Effector CD8-positive, alpha-beta T cell (primary cell): ENCODE measurements at regions not wholly inside any gene's neighbourhood (a gene's known extent, or its start where the extent isn't known, plus 50 kb on each side); places are given as distances from the start of the nearest gene placed in this dataset.

Experiments
- DNase-seq: peaks from one replicate; lab custom pipeline; 2025; lab: John Stamatoyannopoulos, UW

GRCh38 chr7:34275624-34276023, 370.3 kb downstream of the BMPER start:
- DNase-seq = no peak

GRCh38 chr7:34277016-34277802, 371.9 kb downstream of the BMPER start:
- DNase-seq = no peak

- no peak for DNase-seq
Measured at GRCh38 chr7:34277803-34278199, 372.5 kb downstream of the BMPER start.

GRCh38 chr7:34281260-34281659, 375.9 kb downstream of the BMPER start:
- DNase-seq = no peak

- DNase-seq = no peak
Measured at GRCh38 chr7:34282271-34282670, 375.7 kb upstream of the NPSR1 start.

GRCh38 chr7:34296663-34297062, 361.4 kb upstream of the NPSR1 start:
- no peak for DNase-seq

- DNase-seq = no peak
Measured at GRCh38 chr7:34298492-34299013, 359.5 kb upstream of the NPSR1 start.

- DNase-seq = no peak
Measured at GRCh38 chr7:34299066-34299465, 359.0 kb upstream of the NPSR1 start.

- DNase-seq = no peak
Measured at GRCh38 chr7:34307540-34307939, 350.5 kb upstream of the NPSR1 start.

GRCh38 chr7:34308595-34308994, 349.4 kb upstream of the NPSR1 start:
- no peak for DNase-seq

GRCh38 chr7:34309116-34309515, 348.9 kb upstream of the NPSR1 start:
- DNase-seq = no peak

GRCh38 chr7:34309584-34309983, 348.4 kb upstream of the NPSR1 start:
- no peak for DNase-seq

- no peak for DNase-seq
Measured at GRCh38 chr7:34311591-34311990, 346.4 kb upstream of the NPSR1 start.

- no peak for DNase-seq
Measured at GRCh38 chr7:34312624-34313023, 345.4 kb upstream of the NPSR1 start.

GRCh38 chr7:34313289-34313688, 344.7 kb upstream of the NPSR1 start:
- DNase-seq = no peak

- DNase-seq = no peak
Measured at GRCh38 chr7:34315032-34315431, 343.0 kb upstream of the NPSR1 start.

GRCh38 chr7:34317039-34317438, 341.0 kb upstream of the NPSR1 start:
- no peak for DNase-seq

GRCh38 chr7:34320412-34320811, 337.6 kb upstream of the NPSR1 start:
- DNase-seq = no peak

- DNase-seq = peak; percentile 4
Measured at GRCh38 chr7:34320926-34321661, 336.9 kb upstream of the NPSR1 start.

- no peak for DNase-seq
Measured at GRCh38 chr7:34322841-34323240, 335.2 kb upstream of the NPSR1 start.

GRCh38 chr7:34327681-34328080, 330.3 kb upstream of the NPSR1 start:
- DNase-seq = no peak

- no peak for DNase-seq
Measured at GRCh38 chr7:34330308-34330707, 327.7 kb upstream of the NPSR1 start.

- DNase-seq = no peak
Measured at GRCh38 chr7:34331102-34331501, 326.9 kb upstream of the NPSR1 start.
